NB4 (cell line): ENCODE measurements at regions not wholly inside any gene's neighbourhood (a gene's known extent, or its start where the extent isn't known, plus 50 kb on each side); places are given as distances from the start of the nearest gene placed in this dataset.

Experiments used
- DNase-seq: peaks from one replicate; pipeline ENCODE4 v3.0.0; 2010; ENCODE audit warnings: low read depth
- H3K4me3 ChIP-seq: one replicate; pipeline ENCODE4 v1.5.1; 2011; ENCODE audit warnings: mild to moderate bottlenecking, low read depth, low read length, moderate library complexity
- CTCF ChIP-seq: IDR thresholded peaks from one replicate; pipeline ENCODE4 v1.5.1; 2012; ENCODE audit warnings: low read depth, low read length
- MAX ChIP-seq: IDR thresholded peaks from 2 replicates; pipeline ENCODE4 v1.6.1; 2011; ENCODE audit warnings: low read depth, low read length
- MYC ChIP-seq: IDR thresholded peaks from 2 replicates; pipeline ENCODE4 v1.6.1; 2011; ENCODE audit warnings: low read depth, low read length
- POLR2A ChIP-seq: IDR thresholded peaks from 2 replicates; pipeline ENCODE4 v1.6.1; 2011; ENCODE audit warnings: mild to moderate bottlenecking; ENCODE audit not compliant: insufficient read length; ENCODE audit errors: extremely low read depth

- no peak for TF ChIP-seq MAX
- no peak for TF ChIP-seq CTCF
- no peak for TF ChIP-seq MYC
- TF ChIP-seq POLR2A = no peak
- H3K4me3 ChIP-seq = no peak overlapping the region
- no peak for DNase-seq
Observed at GRCh38 chr11:90756617-90757016, 533.8 kb upstream of the CHORDC1 start.

- no peak for TF ChIP-seq CTCF
- no peak for TF ChIP-seq MYC
- TF ChIP-seq MAX = no peak
- no peak for TF ChIP-seq POLR2A
- DNase-seq = no peak
Observed at GRCh38 chr11:90753546-90753945, 530.7 kb upstream of the CHORDC1 start.

GRCh38 chr11:90747057-90747456 lies 524.2 kb upstream of the CHORDC1 start:
- no peak for DNase-seq
- no peak for TF ChIP-seq POLR2A
- no peak overlapping the region for H3K4me3 ChIP-seq

More at GRCh38 chr11:90753546-90753945, 530.7 kb upstream of the CHORDC1 start:
- H3K4me3 ChIP-seq = no peak overlapping the region

GRCh38 chr11:90744169-90744568 lies 521.3 kb upstream of the CHORDC1 start:
- no peak overlapping the region for H3K4me3 ChIP-seq
- TF ChIP-seq MAX = no peak
- no peak for TF ChIP-seq CTCF
- TF ChIP-seq MYC = no peak
- TF ChIP-seq POLR2A = no peak
- DNase-seq = no peak

- DNase-seq = no peak
- no peak for TF ChIP-seq CTCF
- TF ChIP-seq MYC = no peak
- TF ChIP-seq POLR2A = no peak
- TF ChIP-seq MAX = no peak
- no peak overlapping the region for H3K4me3 ChIP-seq
Observed at GRCh38 chr11:90738799-90739198, 516.0 kb upstream of the CHORDC1 start.

GRCh38 chr11:90737444-90738050 lies 514.7 kb upstream of the CHORDC1 start:
- TF ChIP-seq POLR2A (no peak), MAX (no peak), MYC (no peak), CTCF (no peak)

More at GRCh38 chr11:90737444-90738050, 514.7 kb upstream of the CHORDC1 start:
- no peak overlapping the region for H3K4me3 ChIP-seq
- no peak for DNase-seq
